ENCODE measurements at regions not wholly inside any gene's neighbourhood (a gene's known extent, or its start where the extent isn't known, plus 50 kb on each side); places are given as distances from the start of the nearest gene placed in this dataset.

DNA sequence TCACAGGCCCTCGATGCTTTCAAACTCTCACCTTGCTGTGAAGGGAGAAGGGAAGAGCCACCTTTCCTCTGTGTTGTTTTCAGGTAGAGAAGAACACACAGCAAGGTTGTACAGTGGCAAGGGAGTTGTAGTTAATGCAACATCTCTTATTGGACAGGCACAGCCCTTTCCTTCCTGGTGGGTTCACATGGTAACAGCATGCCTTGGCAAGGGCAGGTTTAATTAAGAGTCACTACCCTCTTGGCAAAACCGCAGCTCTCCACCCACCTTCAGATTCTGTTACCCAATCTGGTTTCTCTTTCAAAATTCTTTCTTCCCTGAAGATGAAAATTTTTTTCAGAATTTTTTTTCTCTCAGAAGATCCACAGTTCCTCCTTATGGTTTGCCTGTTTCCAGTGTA is 253.1 kb downstream of the TLR4 start:
- H3K27ac ChIP-seq: peak overlapping the region in 2 of 4 donors; percentile 2 to 34
- intact Hi-C loops (cut with DNase I): no loop called here
- no peak for DNase-seq

DNA sequence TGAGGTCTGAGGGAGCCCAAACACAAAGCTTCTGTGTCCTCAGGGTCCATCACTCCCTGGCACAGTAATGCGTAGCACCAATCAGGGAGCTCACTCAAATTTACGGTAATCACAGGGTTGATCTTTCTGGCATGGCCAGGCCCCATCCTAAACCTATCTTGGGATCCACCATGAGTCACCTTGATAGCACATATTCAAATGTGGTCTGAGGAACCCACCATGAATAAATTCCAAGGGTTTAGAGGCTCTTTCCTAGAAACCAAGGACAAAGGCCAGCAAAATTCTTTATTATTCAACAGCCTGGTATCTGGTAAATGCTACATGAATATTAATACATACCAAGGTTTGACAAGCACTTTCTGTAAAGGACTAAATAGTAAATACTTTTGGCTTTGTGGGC is 254.5 kb downstream of the TLR4 start:
- TF ChIP-seq, protein P1, sequence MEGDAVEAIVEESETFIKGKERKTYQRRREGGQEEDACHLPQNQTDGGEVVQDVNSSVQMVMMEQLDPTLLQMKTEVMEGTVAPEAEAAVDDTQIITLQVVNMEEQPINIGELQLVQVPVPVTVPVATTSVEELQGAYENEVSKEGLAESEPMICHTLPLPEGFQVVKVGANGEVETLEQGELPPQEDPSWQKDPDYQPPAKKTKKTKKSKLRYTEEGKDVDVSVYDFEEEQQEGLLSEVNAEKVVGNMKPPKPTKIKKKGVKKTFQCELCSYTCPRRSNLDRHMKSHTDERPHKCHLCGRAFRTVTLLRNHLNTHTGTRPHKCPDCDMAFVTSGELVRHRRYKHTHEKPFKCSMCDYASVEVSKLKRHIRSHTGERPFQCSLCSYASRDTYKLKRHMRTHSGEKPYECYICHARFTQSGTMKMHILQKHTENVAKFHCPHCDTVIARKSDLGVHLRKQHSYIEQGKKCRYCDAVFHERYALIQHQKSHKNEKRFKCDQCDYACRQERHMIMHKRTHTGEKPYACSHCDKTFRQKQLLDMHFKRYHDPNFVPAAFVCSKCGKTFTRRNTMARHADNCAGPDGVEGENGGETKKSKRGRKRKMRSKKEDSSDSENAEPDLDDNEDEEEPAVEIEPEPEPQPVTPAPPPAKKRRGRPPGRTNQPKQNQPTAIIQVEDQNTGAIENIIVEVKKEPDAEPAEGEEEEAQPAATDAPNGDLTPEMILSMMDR (IDR thresholded peaks at IDR 0.05): no peak
- TF ChIP-seq POLR2A (IDR thresholded peaks at IDR 0.05): no peak
- H3K36me3 ChIP-seq: no peaks in the 10 kb centered on the region
- intact Hi-C loops (cut with DNase I): no loop called here
- no peak overlapping the region for H3K27ac ChIP-seq
- peaks cover 0 to 12% (median 2%) of the 10 kb centered on the region in 3 donors for H3K4me1 ChIP-seq
- no peak for DNase-seq
- 71 to 90% methylated on average over 2 of the region's 2 CpGs for WGBS, 2 donors
- H3K4me3 ChIP-seq: no peak overlapping the region
- H3K9me3 ChIP-seq: no peaks in the 10 kb centered on the region
- no peaks in the 10 kb centered on the region for H3K27me3 ChIP-seq

More for the DNA sequence above, 253.1 kb downstream of the TLR4 start:
- peaks cover 0 to 12% (median 2%) of the 10 kb centered on the region in 3 donors for H3K4me1 ChIP-seq
- WGBS, 2 donors: 45 to 51% methylated on average over 2 of the region's 2 CpGs
- TF ChIP-seq POLR2A (IDR thresholded peaks at IDR 0.05): no peak
- TF ChIP-seq, protein P1 (IDR thresholded peaks at IDR 0.05): no peak
- no peaks in the 10 kb centered on the region for H3K36me3 ChIP-seq
- H3K4me3 ChIP-seq: no peak overlapping the region
- no peaks in the 10 kb centered on the region for H3K9me3 ChIP-seq
- H3K27me3 ChIP-seq: no peaks in the 10 kb centered on the region

DNA sequence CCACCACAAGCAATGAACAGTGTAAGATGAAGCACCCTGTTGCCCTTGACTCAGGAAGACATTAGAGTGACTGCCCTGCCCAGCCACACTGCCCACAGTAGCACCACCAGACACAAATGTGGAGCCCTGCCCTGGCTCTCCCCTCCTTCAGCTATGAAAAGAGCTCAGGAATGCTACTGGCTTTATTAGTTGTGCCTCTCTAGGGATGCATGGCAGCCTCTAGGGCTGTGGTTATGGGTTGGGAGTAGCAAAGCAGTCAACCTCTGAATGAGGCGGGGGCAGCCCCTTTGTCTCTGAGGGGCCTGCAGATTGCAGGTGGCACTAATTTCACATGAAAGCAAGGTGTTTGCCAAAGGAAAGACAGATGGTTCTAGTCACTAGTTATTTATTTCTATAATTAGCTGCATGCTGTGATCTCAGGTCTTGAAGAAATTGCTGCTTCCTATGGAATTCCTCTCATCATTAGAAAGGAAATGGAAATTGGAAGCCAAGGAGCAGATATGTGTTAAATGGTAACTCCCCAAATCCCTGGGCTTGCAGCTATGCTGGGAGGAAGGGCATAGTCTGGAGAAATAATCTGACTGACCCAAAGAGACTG is 259.4 kb downstream of the TLR4 start:
- no peaks in the 10 kb centered on the region for H3K36me3 ChIP-seq
- TF ChIP-seq, protein P1 (IDR thresholded peaks at IDR 0.05): no peak
- no peak for TF ChIP-seq POLR2A (IDR thresholded peaks at IDR 0.05)
- intact Hi-C loops (cut with DNase I): no loop called here
- H3K27me3 ChIP-seq: no peaks in the 10 kb centered on the region
- H3K9me3 ChIP-seq: no peaks in the 10 kb centered on the region
- H3K4me1 ChIP-seq: no peaks in the 10 kb centered on the region
- no peak for DNase-seq
- no peak overlapping the region for H3K27ac ChIP-seq
- 71 to 83% methylated on average over 1 of the region's 1 CpG for WGBS, 2 donors
- no peak overlapping the region for H3K4me3 ChIP-seq

DNA sequence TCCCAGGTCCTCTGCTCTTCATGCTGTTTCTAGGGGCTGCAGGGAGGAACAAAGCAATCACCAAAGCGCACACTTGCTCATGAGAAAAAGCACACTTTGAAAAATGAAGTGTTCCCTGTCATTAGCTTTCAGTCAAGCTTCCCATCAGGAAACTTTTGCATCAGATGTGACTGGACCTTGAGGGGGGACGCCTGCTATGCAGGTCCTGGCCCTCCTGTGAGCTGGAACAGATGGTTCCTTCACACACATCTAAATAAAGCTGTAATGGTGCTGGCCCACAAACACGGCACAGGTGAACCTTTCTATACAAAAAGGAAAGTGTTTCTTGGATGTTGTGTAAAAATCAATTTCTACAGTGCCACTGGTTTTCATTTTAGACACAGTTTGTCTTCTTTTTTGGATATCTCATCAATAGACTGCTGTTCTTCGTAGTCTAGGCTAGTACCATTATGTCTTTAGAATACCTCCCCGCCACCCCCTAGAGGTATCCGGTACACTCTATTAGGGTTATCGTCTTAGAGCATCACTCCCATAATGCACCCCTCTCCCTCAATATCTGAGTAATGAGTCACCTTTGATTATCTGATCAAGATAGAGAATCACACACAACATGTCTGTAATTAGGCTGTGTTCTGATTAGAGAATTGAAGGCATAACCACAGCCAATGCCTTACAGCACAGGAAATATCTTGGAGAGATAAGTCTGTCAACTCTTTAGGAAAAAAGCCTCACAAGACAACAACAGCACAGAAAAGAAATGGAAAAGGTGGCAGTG is 266.3 kb downstream of the TLR4 start:
- Histone ChIP-seq H3K9me3 (no peaks in the 10 kb centered on the region), H3K36me3 (no peaks in the 10 kb centered on the region), H3K27ac (no peak overlapping the region), H3K4me3 (no peak overlapping the region), H3K4me1 (no peaks in the 10 kb centered on the region), H3K27me3 (no peaks in the 10 kb centered on the region)
- WGBS, 2 donors: 78 to 80% methylated on average over 7 of the region's 7 CpGs
- no peak for DNase-seq
- TF ChIP-seq, protein P1 (IDR thresholded peaks at IDR 0.05): no peak
- TF ChIP-seq POLR2A (IDR thresholded peaks at IDR 0.05): no peak
- intact Hi-C loops (cut with DNase I): no loop called here

DNA sequence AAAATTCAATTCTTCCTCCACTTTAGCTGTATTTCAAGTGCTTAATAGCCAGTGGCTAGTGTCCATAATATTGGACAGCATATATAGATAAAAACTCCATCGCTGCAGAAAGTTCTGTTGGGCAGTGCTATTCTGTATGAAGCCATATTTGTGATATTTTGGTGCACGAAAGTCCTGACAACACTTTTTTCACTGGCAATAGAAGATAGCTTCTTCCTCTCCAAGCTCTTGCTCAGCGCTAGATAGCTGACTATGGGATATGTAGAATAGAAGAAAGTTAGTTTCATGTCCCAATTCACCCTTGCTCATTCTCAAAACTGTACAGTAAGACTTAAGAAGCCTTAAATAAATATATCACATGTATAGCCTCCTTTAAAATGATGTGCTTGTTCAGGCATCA is 269.9 kb downstream of the TLR4 start:
- intact Hi-C loops (cut with DNase I): no loop called here
- DNase-seq: no peak

More for the DNA sequence above, 269.9 kb downstream of the TLR4 start:
- no peak for TF ChIP-seq POLR2A (IDR thresholded peaks at IDR 0.05)
- TF ChIP-seq, protein P1 (IDR thresholded peaks at IDR 0.05): no peak
- Histone ChIP-seq H3K27me3 (no peaks in the 10 kb centered on the region), H3K9me3 (no peaks in the 10 kb centered on the region), H3K27ac (no peak overlapping the region), H3K4me1 (no peaks in the 10 kb centered on the region), H3K4me3 (no peak overlapping the region), H3K36me3 (no peaks in the 10 kb centered on the region)
- 52 to 55% methylated on average over 3 of the region's 3 CpGs for whole genome bisulfite sequencing, 2 donors
